Thyroid gland (tissue), 4 donors: ENCODE measurements at regions not wholly inside any gene's neighbourhood (a gene's known extent, or its start where the extent isn't known, plus 50 kb on each side); places are given as distances from the start of the nearest gene placed in this dataset.

Experiments used
- POLR2A ChIP-seq, 2 donors: fragments of 450-650 bp; IDR thresholded peaks; one replicate each; pipeline ENCODE4 v1.6.1; 2017; ENCODE audit warnings: antibody characterized with exemption in 2 of 2, mild to moderate bottlenecking in 2 of 2, moderate library complexity in 1 of 2
- TF ChIP-seq, protein P1 (sequence below), 6 experiments: fragments of 200-600 bp in 3 of 6; fragments of 450-650 bp in 3 of 6; sonication (generic) in 3 of 6; IDR thresholded peaks; one replicate each; pipeline ENCODE4 v1.5.1; 2016 to 2019; ENCODE audit warnings: antibody characterized with exemption in 6 of 6, mild to moderate bottlenecking in 2 of 6, inconsistent platforms in 1 of 6, moderate library complexity in 1 of 6

DNA sequence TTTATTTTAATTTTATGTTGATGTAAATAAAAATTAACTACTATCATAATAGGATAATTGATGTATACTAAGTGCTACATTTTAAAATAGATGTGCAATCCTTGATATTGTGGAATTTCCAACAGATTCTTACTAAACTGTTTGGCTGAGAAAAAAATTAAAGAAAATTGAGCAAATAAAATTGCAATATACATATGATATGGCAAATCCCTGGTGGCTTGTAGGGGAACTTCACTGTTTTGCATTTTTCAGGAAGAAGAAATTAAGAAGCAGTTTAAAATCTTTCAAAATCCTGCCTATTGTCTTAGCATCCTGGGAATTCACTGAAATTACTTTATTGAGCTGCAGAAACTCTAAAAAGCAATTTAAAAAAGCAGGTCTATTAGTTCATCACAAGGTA lies 191.4 kb upstream of the ADGRB3 start:
- TF ChIP-seq, protein P1, sequence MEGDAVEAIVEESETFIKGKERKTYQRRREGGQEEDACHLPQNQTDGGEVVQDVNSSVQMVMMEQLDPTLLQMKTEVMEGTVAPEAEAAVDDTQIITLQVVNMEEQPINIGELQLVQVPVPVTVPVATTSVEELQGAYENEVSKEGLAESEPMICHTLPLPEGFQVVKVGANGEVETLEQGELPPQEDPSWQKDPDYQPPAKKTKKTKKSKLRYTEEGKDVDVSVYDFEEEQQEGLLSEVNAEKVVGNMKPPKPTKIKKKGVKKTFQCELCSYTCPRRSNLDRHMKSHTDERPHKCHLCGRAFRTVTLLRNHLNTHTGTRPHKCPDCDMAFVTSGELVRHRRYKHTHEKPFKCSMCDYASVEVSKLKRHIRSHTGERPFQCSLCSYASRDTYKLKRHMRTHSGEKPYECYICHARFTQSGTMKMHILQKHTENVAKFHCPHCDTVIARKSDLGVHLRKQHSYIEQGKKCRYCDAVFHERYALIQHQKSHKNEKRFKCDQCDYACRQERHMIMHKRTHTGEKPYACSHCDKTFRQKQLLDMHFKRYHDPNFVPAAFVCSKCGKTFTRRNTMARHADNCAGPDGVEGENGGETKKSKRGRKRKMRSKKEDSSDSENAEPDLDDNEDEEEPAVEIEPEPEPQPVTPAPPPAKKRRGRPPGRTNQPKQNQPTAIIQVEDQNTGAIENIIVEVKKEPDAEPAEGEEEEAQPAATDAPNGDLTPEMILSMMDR (IDR thresholded peaks at IDR 0.05): no peak
- no peak for TF ChIP-seq POLR2A (IDR thresholded peaks at IDR 0.05)
